Transverse colon (tissue), 4 donors: ENCODE measurements at regions not wholly inside any gene's neighbourhood (a gene's known extent, or its start where the extent isn't known, plus 50 kb on each side); places are given as distances from the start of the nearest gene placed in this dataset.
"Not testable (repeated sequence)": the region's sequence is repeated elsewhere in the genome, so short reads cannot be mapped to it uniquely, and the experiment has no call there.

ENCODE experiments used
- DNase-seq: peaks from one replicate; pipeline ENCODE4 v3.0.0-alpha.2; 2019
- H3K27ac ChIP-seq, 4 donors: fragments of 200-600 bp; sonication (generic); 2 replicates each; pipeline ENCODE4 v1.5.1; 2016 to 2018; ENCODE audit warnings: inconsistent platforms in 4 of 4
- H3K27me3 ChIP-seq: fragments of 200-600 bp; sonication (generic); 2 replicates; pipeline ENCODE4 v1.5.1; 2017; ENCODE audit warnings: inconsistent platforms
- H3K36me3 ChIP-seq, 4 donors: fragments of 200-600 bp; sonication (generic); 2 replicates each; pipeline ENCODE4 v1.5.1; 2017 to 2019; ENCODE audit warnings: inconsistent platforms in 4 of 4
- H3K4me1 ChIP-seq, 4 donors: fragments of 200-600 bp; sonication (generic); 2 replicates each; pipeline ENCODE4 v1.5.1; 2017 to 2020; ENCODE audit warnings: inconsistent platforms in 4 of 4
- H3K4me3 ChIP-seq, 4 donors: fragments of 200-600 bp; sonication (generic); 1 replicate in 1 of 4; 2 replicates in 3 of 4; pipeline versions ENCODE4 v1.5.1 to v1.6.1; 2017 to 2019; ENCODE audit warnings: inconsistent platforms in 4 of 4
- H3K9me3 ChIP-seq, 2 donors: fragments of 200-600 bp; sonication (generic); 2 replicates each; pipeline ENCODE4 v1.5.1; 2017 to 2019; ENCODE audit warnings: inconsistent platforms in 2 of 2
- EP300 ChIP-seq: sonication (generic); formaldehyde crosslinking; IDR thresholded peaks from one replicate; pipeline ENCODE4 v1.6.1; 2017; ENCODE audit warnings: antibody characterized with exemption, low read depth
- POLR2A ChIP-seq: fragments of 450-650 bp; IDR thresholded peaks from one replicate; pipeline ENCODE4 v1.6.1; 2016; ENCODE audit warnings: antibody characterized with exemption, mild to moderate bottlenecking, moderate library complexity
- POLR2AphosphoS5 ChIP-seq, 3 donors: sonication (generic); formaldehyde crosslinking; IDR thresholded peaks; one replicate each; pipeline ENCODE4 v1.6.1; 2016; ENCODE audit warnings: antibody characterized with exemption in 3 of 3
- WGBS, 2 donors: methylation state at CpG; one replicate each; pipeline ENCODE4 v1.1.5; 2018; ENCODE audit warnings: low coverage in 1 of 2; 5-methylcytosine and 5-hydroxymethylcytosine counted together
- in situ Hi-C, 4 donors: fragments of 200-750 bp; cut with MboI; loops; one replicate each; pipeline versions ENCODE4 v1.15.0 to v1.15.1; 2017; ENCODE audit warnings: low sequenced_read_pairs in 3 of 4, low pct_ligation_motif_present in 1 of 4, low pct_unique_long_range_greater_than_20kb in 1 of 4
- intact Hi-C: fragments of 100-400 bp; cut with DNase I; formaldehyde crosslinking; loops from one replicate; pipeline ENCODE4 v1.15.1; 2023; ENCODE audit warnings: low total_unique reads
- TF ChIP-seq, protein P1 (sequence below), 5 experiments: fragments of 200-600 bp in 3 of 5; fragments of 450-650 bp in 2 of 5; sonication (generic) in 3 of 5; IDR thresholded peaks; 1 replicate in 2 of 5; 2 replicates in 3 of 5; pipeline ENCODE4 v1.5.1; 2016 to 2017; ENCODE audit warnings: antibody characterized with exemption in 5 of 5, inconsistent platforms in 3 of 5, mild to moderate bottlenecking in 2 of 5, moderate library complexity in 1 of 5

DNA sequence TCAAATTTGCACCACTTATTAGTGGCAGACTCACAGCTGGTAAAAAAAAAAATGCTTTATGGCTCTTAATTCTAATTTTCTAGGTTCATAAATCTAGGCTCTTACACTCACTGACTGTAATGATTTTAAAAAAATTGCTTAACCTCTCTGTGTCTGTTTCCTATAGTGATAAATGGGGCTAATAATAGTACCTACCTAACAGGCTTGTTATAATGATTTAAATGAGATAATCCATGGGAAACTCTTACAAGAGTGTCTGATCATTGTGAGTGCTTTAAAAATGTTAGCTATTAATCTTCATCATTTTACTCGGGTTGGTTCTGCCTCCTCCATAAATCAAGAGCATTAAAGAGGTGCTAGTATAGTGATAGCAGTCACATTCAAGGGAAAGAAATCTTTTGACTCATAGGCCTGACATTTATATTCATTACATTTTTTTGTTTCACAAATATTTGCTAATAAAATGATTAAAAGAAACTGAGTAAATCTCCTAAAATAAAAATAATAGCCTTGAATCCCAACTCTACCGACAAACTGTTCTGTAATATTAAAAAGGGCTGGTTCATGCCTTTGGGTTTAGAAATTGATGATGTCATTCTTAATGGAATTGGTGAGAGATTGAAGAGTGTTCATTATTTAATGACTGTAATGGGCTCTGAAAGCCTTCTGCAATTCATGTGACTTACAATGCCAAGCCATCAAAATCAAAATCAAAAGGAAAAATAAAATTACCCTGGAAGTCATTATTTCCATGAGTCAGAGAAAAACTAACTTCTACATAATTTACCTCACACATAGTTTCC, 93.9 kb upstream of the PALMD start:
- no peaks in the 10 kb centered on the region for H3K27me3 ChIP-seq
- H3K4me1 ChIP-seq, result no peaks in the 10 kb centered on the region
- H3K4me3 ChIP-seq, result no peak overlapping the region
- H3K9me3 ChIP-seq, result no peaks in the 10 kb centered on the region
- H3K27ac ChIP-seq, result no peak overlapping the region
- no peak for TF ChIP-seq POLR2A
- no peak for TF ChIP-seq EP300
- no peak for TF ChIP-seq POLR2AphosphoS5 (IDR thresholded peaks at IDR 0.05)
- TF ChIP-seq, protein P1, sequence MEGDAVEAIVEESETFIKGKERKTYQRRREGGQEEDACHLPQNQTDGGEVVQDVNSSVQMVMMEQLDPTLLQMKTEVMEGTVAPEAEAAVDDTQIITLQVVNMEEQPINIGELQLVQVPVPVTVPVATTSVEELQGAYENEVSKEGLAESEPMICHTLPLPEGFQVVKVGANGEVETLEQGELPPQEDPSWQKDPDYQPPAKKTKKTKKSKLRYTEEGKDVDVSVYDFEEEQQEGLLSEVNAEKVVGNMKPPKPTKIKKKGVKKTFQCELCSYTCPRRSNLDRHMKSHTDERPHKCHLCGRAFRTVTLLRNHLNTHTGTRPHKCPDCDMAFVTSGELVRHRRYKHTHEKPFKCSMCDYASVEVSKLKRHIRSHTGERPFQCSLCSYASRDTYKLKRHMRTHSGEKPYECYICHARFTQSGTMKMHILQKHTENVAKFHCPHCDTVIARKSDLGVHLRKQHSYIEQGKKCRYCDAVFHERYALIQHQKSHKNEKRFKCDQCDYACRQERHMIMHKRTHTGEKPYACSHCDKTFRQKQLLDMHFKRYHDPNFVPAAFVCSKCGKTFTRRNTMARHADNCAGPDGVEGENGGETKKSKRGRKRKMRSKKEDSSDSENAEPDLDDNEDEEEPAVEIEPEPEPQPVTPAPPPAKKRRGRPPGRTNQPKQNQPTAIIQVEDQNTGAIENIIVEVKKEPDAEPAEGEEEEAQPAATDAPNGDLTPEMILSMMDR (IDR thresholded peaks at IDR 0.05), result no peak
- intact Hi-C loops, result no loop called here
- H3K36me3 ChIP-seq, result no peaks in the 10 kb centered on the region
- 70 to 82% methylated on average over 2 of the region's 2 CpGs for WGBS, 2 donors
- no peak for DNase-seq
- in situ Hi-C loops, result no loop called here

DNA sequence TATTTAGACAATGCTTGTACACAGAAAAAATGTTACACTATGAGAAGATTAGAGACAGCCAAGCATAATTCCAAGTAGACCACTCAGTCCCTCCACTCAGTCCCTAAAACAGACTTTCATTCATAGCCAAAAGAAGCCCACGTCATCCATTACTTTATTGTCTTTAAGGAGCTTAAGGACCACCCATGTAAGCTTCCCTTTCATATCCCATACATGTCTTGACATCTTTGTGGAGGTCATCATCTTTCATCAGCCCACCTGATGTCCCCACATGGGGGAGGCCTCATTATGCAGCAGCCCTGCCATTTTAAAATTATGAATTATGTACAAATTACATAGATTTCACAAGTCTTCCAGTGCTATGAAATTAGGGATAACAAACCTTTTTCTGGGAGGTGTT, 92.6 kb upstream of the PALMD start:
- in situ Hi-C loops, result no loop called here
- H3K9me3 ChIP-seq, result no peaks in the 10 kb centered on the region
- TF ChIP-seq EP300 (no peak), POLR2A (no peak), POLR2AphosphoS5 (IDR thresholded peaks at IDR 0.05) (no peak)
- TF ChIP-seq, protein P1 (IDR thresholded peaks at IDR 0.05), result no peak
- no peaks in the 10 kb centered on the region for H3K27me3 ChIP-seq
- WGBS, 2 donors, result 67 to 83% methylated on average over 1 of the region's 1 CpG
- intact Hi-C loops, result no loop called here
- no peak overlapping the region for H3K4me3 ChIP-seq
- no peaks in the 10 kb centered on the region for H3K36me3 ChIP-seq
- no peak overlapping the region for H3K27ac ChIP-seq
- DNase-seq, result no peak
- no peaks in the 10 kb centered on the region for H3K4me1 ChIP-seq

DNA sequence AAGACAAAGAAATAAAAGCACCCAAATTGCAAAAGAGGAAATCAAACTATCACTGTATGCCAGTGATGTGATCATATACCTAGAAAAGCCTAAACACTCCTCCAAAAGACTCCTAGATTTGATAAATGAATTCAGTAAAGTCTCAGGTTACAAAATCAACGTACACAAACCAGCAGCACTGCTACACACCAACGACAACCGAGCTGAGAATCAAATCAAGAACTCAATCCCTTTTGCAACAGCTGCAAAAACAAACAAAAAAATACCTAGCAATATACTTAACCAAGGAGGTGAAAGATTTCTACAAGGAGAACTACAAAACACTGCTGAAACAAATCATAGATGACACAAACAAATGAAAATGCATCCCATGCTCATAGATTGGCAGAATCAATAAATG, 92.1 kb upstream of the PALMD start:
- H3K9me3 ChIP-seq, H3K27me3 ChIP-seq, H3K4me3 ChIP-seq, intact Hi-C loops, DNase-seq, H3K36me3 ChIP-seq, in situ Hi-C loops, H3K4me1 ChIP-seq, H3K27ac ChIP-seq: not testable (repeated sequence)
- 35 to 67% methylated on average over 3 of the region's 3 CpGs for WGBS, 2 donors

DNA sequence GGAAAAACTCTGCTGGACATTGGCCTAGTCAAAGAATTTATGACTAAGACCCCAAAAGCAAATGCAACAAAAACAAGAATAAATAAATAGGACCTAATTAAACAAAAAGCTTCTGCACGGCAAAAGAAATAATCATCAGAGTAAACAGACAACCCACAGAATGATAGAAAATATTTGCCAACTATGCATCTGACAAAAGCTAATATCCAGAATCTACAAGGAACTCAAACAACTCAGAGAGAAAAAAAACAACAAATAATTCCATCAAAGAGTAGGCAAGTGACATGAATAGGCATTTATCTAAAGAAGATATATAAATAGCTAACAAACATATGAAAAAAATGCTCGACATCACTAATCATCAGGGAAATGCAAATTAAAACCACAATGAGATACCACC, 91.2 kb upstream of the PALMD start:
- TF ChIP-seq EP300, result no peak
- no peak for TF ChIP-seq POLR2AphosphoS5 (IDR thresholded peaks at IDR 0.05)
- no peak for TF ChIP-seq POLR2A
- 69 to 72% methylated on average over 2 of the region's 2 CpGs for WGBS, 2 donors

DNA sequence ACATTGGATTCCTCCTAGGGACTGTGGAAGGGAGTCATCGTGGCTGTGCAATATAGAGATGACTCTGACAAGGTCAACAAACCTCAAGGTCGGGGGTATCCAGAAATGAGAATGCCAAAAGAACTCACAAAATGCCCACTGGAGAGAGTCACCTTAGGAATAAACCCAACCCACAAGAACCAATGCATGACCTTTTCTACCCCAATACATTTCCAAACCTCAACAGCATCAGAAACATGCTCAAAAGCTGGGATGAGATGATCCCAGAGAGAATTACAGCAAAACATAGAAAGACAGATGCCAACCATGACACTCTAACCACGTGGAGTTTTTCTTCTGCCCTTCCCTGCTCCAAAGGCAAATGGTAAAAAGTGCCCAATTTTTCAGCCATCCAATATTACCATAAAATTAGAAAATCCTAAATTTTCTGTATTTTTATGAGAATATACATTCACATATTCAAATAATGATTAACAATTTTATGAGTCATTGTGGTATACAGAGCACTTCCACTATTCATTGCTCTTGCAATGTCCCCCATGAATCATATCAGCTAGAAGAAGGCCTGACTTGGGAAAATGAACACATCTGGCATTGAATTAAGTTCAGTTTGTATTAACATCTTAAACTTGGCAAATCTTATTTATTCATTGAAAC, 88.2 kb upstream of the PALMD start:
- intact Hi-C loops, result no loop called here
- WGBS, 2 donors, result 72 to 79% methylated on average over 2 to 3 of the region's 3 CpGs
- Histone ChIP-seq H3K27me3 (no peaks in the 10 kb centered on the region), H3K36me3 (no peaks in the 10 kb centered on the region), H3K4me3 (no peak overlapping the region), H3K27ac (no peak overlapping the region), H3K4me1 (no peaks in the 10 kb centered on the region), H3K9me3 (no peaks in the 10 kb centered on the region)
- TF ChIP-seq EP300, result no peak
- in situ Hi-C loops, result no loop called here
- DNase-seq, result no peak

More for the DNA sequence above, 91.2 kb upstream of the PALMD start:
- Histone ChIP-seq H3K27me3 (no peaks in the 10 kb centered on the region), H3K4me3 (no peak overlapping the region), H3K36me3 (no peaks in the 10 kb centered on the region), H3K4me1 (no peaks in the 10 kb centered on the region), H3K9me3 (no peaks in the 10 kb centered on the region), H3K27ac (no peak overlapping the region)
- intact Hi-C loops, result no loop called here
- in situ Hi-C loops, result no loop called here
- DNase-seq, result no peak
